HG03103 (cell line): ENCODE measurements at regions not wholly inside any gene's neighbourhood (a gene's known extent, or its start where the extent isn't known, plus 50 kb on each side); places are given as distances from the start of the nearest gene placed in this dataset.

Source experiments
- ATAC-seq: cut with Tn5 transposase; IDR thresholded peaks from one replicate; pipeline ENCODE4 v1.9.1; 2021; ENCODE audit warnings: low read depth; ENCODE audit not compliant: unreplicated experiment

- no peak for ATAC-seq
These were observed 452.3 kb upstream of the RAG2 start for GRCh38 chr11:37050311-37050710.

GRCh38 chr11:37040921-37041320, 442.9 kb upstream of the RAG2 start:
- no peak for ATAC-seq

- ATAC-seq: no peak
These were observed 440.9 kb upstream of the RAG2 start for GRCh38 chr11:37038911-37039310.

GRCh38 chr11:37026741-37027140, 428.7 kb upstream of the RAG2 start:
- ATAC-seq: no peak

- no peak for ATAC-seq
These were observed 428.3 kb upstream of the RAG2 start for GRCh38 chr11:37026326-37026725.

GRCh38 chr11:37006563-37006962, 408.5 kb upstream of the RAG2 start:
- ATAC-seq: no peak

- no peak for ATAC-seq
These were observed 404.8 kb upstream of the RAG2 start for GRCh38 chr11:37002831-37003230.

- ATAC-seq: no peak
These were observed 399.6 kb upstream of the RAG2 start for GRCh38 chr11:36997656-36998055.

- ATAC-seq: no peak
These were observed 398.8 kb upstream of the RAG2 start for GRCh38 chr11:36996795-36997194.

- no peak for ATAC-seq
These were observed 396.2 kb upstream of the RAG2 start for GRCh38 chr11:36994208-36994607.

GRCh38 chr11:36988556-36988955, 390.5 kb upstream of the RAG2 start:
- ATAC-seq: no peak

- no peak for ATAC-seq
These were observed 387.5 kb upstream of the RAG2 start for GRCh38 chr11:36985562-36985961.

GRCh38 chr11:36976741-36977140, 378.7 kb upstream of the RAG2 start:
- no peak for ATAC-seq

GRCh38 chr11:36974771-36975170, 376.7 kb upstream of the RAG2 start:
- no peak for ATAC-seq

GRCh38 chr11:36953976-36954375, 355.9 kb upstream of the RAG2 start:
- no peak for ATAC-seq

GRCh38 chr11:36948460-36949127, 350.6 kb upstream of the RAG2 start:
- ATAC-seq: no peak

GRCh38 chr11:36945384-36945783, 347.3 kb upstream of the RAG2 start:
- no peak for ATAC-seq

GRCh38 chr11:36933481-36933880, 335.4 kb upstream of the RAG2 start:
- no peak for ATAC-seq

- ATAC-seq: no peak
These were observed 333.1 kb upstream of the RAG2 start for GRCh38 chr11:36931139-36931538.

- ATAC-seq: no peak
These were observed 332.2 kb upstream of the RAG2 start for GRCh38 chr11:36930256-36930655.

GRCh38 chr11:36929401-36929800, 331.4 kb upstream of the RAG2 start:
- ATAC-seq: no peak

- ATAC-seq: no peak
These were observed 330.6 kb upstream of the RAG2 start for GRCh38 chr11:36928621-36929020.

GRCh38 chr11:36899800-36900199, 301.8 kb upstream of the RAG2 start:
- no peak for ATAC-seq
